Type B pancreatic cell (in vitro differentiated cells): ENCODE measurements at regions not wholly inside any gene's neighbourhood (a gene's known extent, or its start where the extent isn't known, plus 50 kb on each side); places are given as distances from the start of the nearest gene placed in this dataset.

Experiments
- DNase-seq: peaks from one replicate; pipeline ENCODE4 v3.0.0; 2021; ENCODE audit warnings: mixed read lengths; ENCODE audit not compliant: unreplicated experiment; ENCODE audit errors: extremely low spot score
- H3K27ac Mint-ChIP-seq: 2 replicates; pipeline ENCODE4 v1.8.0; 2021; ENCODE audit warnings: mild to moderate bottlenecking, mixed read lengths
- H3K27me3 Mint-ChIP-seq: 2 replicates; pipeline ENCODE4 v1.8.0; 2021; ENCODE audit warnings: mixed read lengths
- H3K36me3 Mint-ChIP-seq: 2 replicates; pipeline ENCODE4 v1.8.0; 2021; ENCODE audit warnings: mixed read lengths
- H3K4me1 Mint-ChIP-seq: one replicate; pipeline ENCODE4 v1.8.0; 2021; ENCODE audit warnings: mixed read lengths; ENCODE audit not compliant: unreplicated experiment
- H3K4me3 Mint-ChIP-seq: 2 replicates; pipeline ENCODE4 v1.8.0; 2021; ENCODE audit warnings: mild to moderate bottlenecking, mixed read lengths
- H3K9me3 Mint-ChIP-seq: 2 replicates; pipeline ENCODE4 v1.8.0; 2021; ENCODE audit warnings: mixed read lengths
- CTCF ChIP-seq: fragments of 200-600 bp; sonication (generic); conservative IDR thresholded peaks from 2 replicates; pipeline ENCODE4 v1.5.0; 2021; ENCODE audit warnings: antibody characterized with exemption, mild to moderate bottlenecking

GRCh38 chr21:38075833-38076587, 159.8 kb upstream of the KCNJ6 start:
- Mint-ChIP-seq H3K27ac (no peak overlapping the region), H3K4me3 (no peak overlapping the region), H3K27me3 (peaks cover 2% of the 10 kb centered on the region), H3K4me1 (peaks cover 8% of the 10 kb centered on the region), H3K36me3 (no peaks in the 10 kb centered on the region), H3K9me3 (no peaks in the 10 kb centered on the region)
- no peak for TF ChIP-seq CTCF
- DNase-seq, result no peak

- Mint-ChIP-seq H3K4me3 (no peak overlapping the region), H3K27me3 (no peaks in the 10 kb centered on the region), H3K27ac (no peak overlapping the region), H3K9me3 (no peaks in the 10 kb centered on the region), H3K36me3 (no peaks in the 10 kb centered on the region), H3K4me1 (peaks cover 8% of the 10 kb centered on the region)
- TF ChIP-seq CTCF, result no peak
- no peak for DNase-seq
Observed at GRCh38 chr21:38077569-38077968, 161.3 kb upstream of the KCNJ6 start.

DNA sequence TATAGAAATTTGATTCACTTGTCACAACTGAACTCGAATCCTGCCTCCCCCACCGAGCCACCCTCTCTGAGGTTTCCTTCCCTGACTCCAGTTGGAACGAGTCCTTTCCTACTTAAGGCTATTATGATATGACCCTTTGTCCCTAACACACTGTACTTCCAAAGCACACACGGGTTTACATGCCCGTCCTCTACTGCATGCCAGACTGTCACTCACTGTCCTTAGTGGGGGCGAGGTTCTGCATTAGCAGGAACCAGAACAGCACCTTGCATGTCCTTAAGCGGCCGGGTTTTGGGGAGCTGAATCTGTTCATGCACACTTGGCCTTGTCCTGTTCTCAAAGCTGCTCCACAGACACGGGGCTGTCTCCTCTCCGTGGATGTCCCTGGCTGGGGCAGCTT, 164.6 kb upstream of the KCNJ6 start:
- H3K27me3 Mint-ChIP-seq, result no peaks in the 10 kb centered on the region
- H3K9me3 Mint-ChIP-seq, result no peaks in the 10 kb centered on the region
- no peak overlapping the region for H3K27ac Mint-ChIP-seq
- no peak for DNase-seq
- no peaks in the 10 kb centered on the region for H3K36me3 Mint-ChIP-seq
- H3K4me3 Mint-ChIP-seq, result no peak overlapping the region
- no peak for TF ChIP-seq CTCF
- peaks cover 8% of the 10 kb centered on the region for H3K4me1 Mint-ChIP-seq

GRCh38 chr21:38081708-38082107, 165.5 kb upstream of the KCNJ6 start:
- Mint-ChIP-seq H3K36me3 (no peaks in the 10 kb centered on the region), H3K27me3 (no peaks in the 10 kb centered on the region), H3K4me3 (no peak overlapping the region), H3K4me1 (peaks cover 8% of the 10 kb centered on the region), H3K9me3 (no peaks in the 10 kb centered on the region), H3K27ac (no peak overlapping the region)
- TF ChIP-seq CTCF, result no peak
- no peak for DNase-seq

DNA sequence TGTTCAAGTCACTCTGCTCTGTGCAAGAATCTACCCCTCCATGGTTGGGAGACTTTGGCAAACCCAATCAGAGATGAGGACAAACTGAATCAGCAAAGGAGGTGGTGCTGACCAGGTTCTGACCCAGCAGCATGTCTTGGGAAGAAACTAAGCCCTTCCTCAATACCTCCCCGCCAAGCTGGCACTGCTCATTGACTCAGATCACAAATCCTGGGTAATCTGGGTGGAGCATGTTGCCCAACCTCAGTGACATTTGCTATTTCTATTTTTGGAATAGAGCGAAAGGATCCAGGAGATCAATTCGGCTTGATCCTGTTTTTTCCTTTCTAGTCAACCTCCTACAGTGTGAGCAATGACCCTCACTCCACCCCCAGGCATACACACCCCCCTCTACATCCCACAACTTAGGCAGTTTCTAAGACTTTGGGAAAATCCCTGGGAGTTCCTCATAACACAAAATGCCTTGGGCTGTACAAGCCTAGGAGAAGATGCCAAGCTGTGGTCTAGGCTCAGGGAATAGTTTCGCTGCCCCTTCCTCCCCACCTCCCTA, 166.8 kb upstream of the KCNJ6 start:
- Mint-ChIP-seq H3K4me3 (no peak overlapping the region), H3K36me3 (no peaks in the 10 kb centered on the region), H3K27ac (no peak overlapping the region), H3K27me3 (no peaks in the 10 kb centered on the region), H3K4me1 (peaks cover 3% of the 10 kb centered on the region), H3K9me3 (no peaks in the 10 kb centered on the region)
- no peak for DNase-seq
- TF ChIP-seq CTCF, result no peak
